Peyer's patch (tissue), 4 donors: ENCODE measurements at regions not wholly inside any gene's neighbourhood (a gene's known extent, or its start where the extent isn't known, plus 50 kb on each side); places are given as distances from the start of the nearest gene placed in this dataset.

Source experiments
- DNase-seq, 3 donors: peaks; one replicate each; pipeline ENCODE4 v3.0.0-alpha.2; 2017 to 2019
- H3K27ac ChIP-seq, 4 donors: fragments of 200-600 bp; sonication (generic); one replicate each; pipeline ENCODE4 v1.5.1; 2016 to 2019
- H3K27me3 ChIP-seq, 2 donors: fragments of 200-600 bp; sonication (generic); one replicate each; pipeline ENCODE4 v1.5.1; 2019
- H3K36me3 ChIP-seq, 3 donors: fragments of 200-600 bp; sonication (generic); one replicate each; pipeline ENCODE4 v1.5.1; 2016 to 2019
- H3K4me1 ChIP-seq, 4 donors: fragments of 200-600 bp; sonication (generic); one replicate each; pipeline ENCODE4 v1.5.1; 2016 to 2019
- H3K4me3 ChIP-seq, 4 donors: fragments of 200-600 bp; sonication (generic); 1 replicate in 3 of 4; 2 replicates in 1 of 4; pipeline ENCODE4 v1.5.1; 2016 to 2019; ENCODE audit warnings: mild to moderate bottlenecking in 1 of 4
- H3K9me3 ChIP-seq, 4 donors: fragments of 200-600 bp; sonication (generic); one replicate each; pipeline ENCODE4 v1.5.1; 2016 to 2019; ENCODE audit warnings: mild to moderate bottlenecking in 1 of 4
- CTCF ChIP-seq, 6 experiments: fragments of 450-650 bp in 4 of 6; fragments of 200-600 bp in 2 of 6; sonication (generic) in 1 of 6; IDR thresholded peaks; one replicate each; pipeline ENCODE4 v1.5.1; 2017 to 2019; ENCODE audit warnings: antibody characterized with exemption in 6 of 6, mild to moderate bottlenecking in 3 of 6, moderate library complexity in 1 of 6
- POLR2A ChIP-seq, 2 donors: fragments of 450-650 bp; IDR thresholded peaks; one replicate each; pipeline ENCODE4 v1.5.1; 2017; ENCODE audit warnings: antibody characterized with exemption in 2 of 2, mild to moderate bottlenecking in 2 of 2, moderate library complexity in 2 of 2

- H3K4me1 ChIP-seq: no peaks in the 10 kb centered on the region
- H3K4me3 ChIP-seq: no peak overlapping the region
- H3K9me3 ChIP-seq: no peaks in the 10 kb centered on the region
- H3K27me3 ChIP-seq: no peaks in the 10 kb centered on the region
- no peak overlapping the region for H3K27ac ChIP-seq
- no peaks in the 10 kb centered on the region for H3K36me3 ChIP-seq
- TF ChIP-seq CTCF (IDR thresholded peaks at IDR 0.05) (no peak), POLR2A (IDR thresholded peaks at IDR 0.05) (no peak)
- DNase-seq: no peak
Measured at GRCh38 chr2:136715146-136715545, 50.2 kb upstream of the THSD7B start.

DNA sequence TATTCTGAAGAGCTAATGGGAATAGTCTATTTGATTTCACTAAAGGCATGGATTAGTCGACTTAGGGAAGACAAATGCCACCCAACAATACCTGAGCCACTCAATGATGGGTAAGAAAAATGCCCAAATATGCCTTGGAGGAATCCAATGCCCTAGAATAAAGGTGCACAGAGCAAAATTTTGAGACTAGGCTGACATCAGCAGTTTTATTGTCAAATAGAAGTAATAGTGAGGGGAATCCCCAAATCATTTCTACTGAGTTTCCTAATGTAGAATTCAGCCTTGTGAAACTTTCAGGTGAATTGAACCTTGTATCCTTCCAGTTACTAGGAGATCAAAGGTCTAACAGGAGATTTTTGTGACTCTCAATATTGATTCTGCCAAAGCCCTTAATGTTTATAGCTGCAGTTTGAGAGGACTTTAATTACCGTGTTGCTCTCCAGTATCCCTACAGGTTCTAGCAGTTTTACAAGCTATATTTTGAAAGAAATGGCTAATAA, 50.8 kb upstream of the THSD7B start:
- TF ChIP-seq POLR2A (IDR thresholded peaks at IDR 0.05): no peak
- no peak for TF ChIP-seq CTCF (IDR thresholded peaks at IDR 0.05)
- Histone ChIP-seq H3K9me3 (no peaks in the 10 kb centered on the region), H3K4me1 (no peaks in the 10 kb centered on the region), H3K4me3 (no peak overlapping the region), H3K27ac (no peak overlapping the region), H3K36me3 (no peaks in the 10 kb centered on the region), H3K27me3 (no peaks in the 10 kb centered on the region)
- DNase-seq: no peak

- Histone ChIP-seq H3K4me1 (no peaks in the 10 kb centered on the region), H3K9me3 (no peaks in the 10 kb centered on the region), H3K4me3 (no peak overlapping the region), H3K36me3 (no peaks in the 10 kb centered on the region), H3K27ac (no peak overlapping the region), H3K27me3 (no peaks in the 10 kb centered on the region)
- no peak for DNase-seq
- TF ChIP-seq POLR2A (IDR thresholded peaks at IDR 0.05) (no peak), CTCF (IDR thresholded peaks at IDR 0.05) (no peak)
Measured at GRCh38 chr2:136713739-136714138, 51.6 kb upstream of the THSD7B start.

GRCh38 chr2:136705336-136705735, 60.0 kb upstream of the THSD7B start:
- no peak overlapping the region for H3K27ac ChIP-seq
- no peaks in the 10 kb centered on the region for H3K27me3 ChIP-seq
- DNase-seq: no peak
- no peaks in the 10 kb centered on the region for H3K36me3 ChIP-seq
- no peaks in the 10 kb centered on the region for H3K9me3 ChIP-seq
- H3K4me3 ChIP-seq: no peak overlapping the region
- TF ChIP-seq CTCF (IDR thresholded peaks at IDR 0.05) (no peak), POLR2A (IDR thresholded peaks at IDR 0.05) (no peak)
- H3K4me1 ChIP-seq: no peaks in the 10 kb centered on the region

GRCh38 chr2:136703214-136703613, 62.1 kb upstream of the THSD7B start:
- no peak for DNase-seq
- no peaks in the 10 kb centered on the region for H3K9me3 ChIP-seq
- H3K27ac ChIP-seq: no peak overlapping the region
- no peaks in the 10 kb centered on the region for H3K36me3 ChIP-seq
- no peaks in the 10 kb centered on the region for H3K4me1 ChIP-seq
- no peak for TF ChIP-seq CTCF (IDR thresholded peaks at IDR 0.05)
- no peak for TF ChIP-seq POLR2A (IDR thresholded peaks at IDR 0.05)
- H3K4me3 ChIP-seq: no peak overlapping the region
- no peaks in the 10 kb centered on the region for H3K27me3 ChIP-seq

- H3K4me3 ChIP-seq: no peak overlapping the region
- no peak for TF ChIP-seq CTCF (IDR thresholded peaks at IDR 0.05)
- no peak for TF ChIP-seq POLR2A (IDR thresholded peaks at IDR 0.05)
- H3K36me3 ChIP-seq: no peaks in the 10 kb centered on the region
- no peak overlapping the region for H3K27ac ChIP-seq
- H3K27me3 ChIP-seq: no peaks in the 10 kb centered on the region
- H3K4me1 ChIP-seq: no peaks in the 10 kb centered on the region
- no peaks in the 10 kb centered on the region for H3K9me3 ChIP-seq
- no peak for DNase-seq
Measured at GRCh38 chr2:136696438-136696837, 68.9 kb upstream of the THSD7B start.
